ENCODE measurements at regions not wholly inside any gene's neighbourhood (a gene's known extent, or its start where the extent isn't known, plus 50 kb on each side); places are given as distances from the start of the nearest gene placed in this dataset.

GRCh38 chr5:88540471-88541115, 271.9 kb upstream of the TMEM161B start:
- DNase-seq, result no peak

DNA sequence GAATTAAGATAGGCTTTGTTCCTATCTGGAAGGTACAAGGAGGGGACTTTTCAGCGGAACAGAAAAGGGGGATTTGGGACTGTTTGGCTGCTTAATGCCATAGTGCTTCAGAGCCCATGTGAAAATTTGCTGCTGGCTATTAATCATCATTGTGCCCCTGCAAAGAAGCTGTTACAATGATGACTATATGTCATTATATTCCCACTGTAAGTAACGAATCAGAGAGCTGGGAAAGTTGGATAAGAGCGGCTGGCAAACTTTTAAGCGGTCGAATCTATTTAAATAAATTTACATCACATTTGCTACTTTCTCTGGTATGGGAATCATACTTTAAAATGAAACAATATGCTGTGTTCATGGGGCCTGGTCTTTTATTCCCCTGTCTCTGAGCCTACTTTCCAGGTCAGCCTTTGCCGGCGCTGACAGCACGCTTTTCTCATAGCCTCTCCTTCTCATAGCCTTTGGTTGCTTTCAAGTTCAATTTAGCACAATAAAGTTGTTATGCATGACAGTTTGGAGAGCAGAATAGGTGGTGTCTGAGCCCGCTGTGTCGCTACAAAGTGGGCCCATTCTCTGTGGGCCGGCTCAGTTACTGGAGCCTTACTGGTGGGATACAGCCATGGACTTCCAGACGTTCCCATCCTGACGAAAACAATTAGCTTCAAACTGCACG, 271.2 kb upstream of the TMEM161B start:
- no peak for DNase-seq

GRCh38 chr5:88539026-88539425, 270.4 kb upstream of the TMEM161B start:
- no peak for DNase-seq

- no peak for DNase-seq
Measured at GRCh38 chr5:88536146-88536545, 267.5 kb upstream of the TMEM161B start.

- no peak for DNase-seq
Measured at GRCh38 chr5:88524941-88525340, 256.3 kb upstream of the TMEM161B start.

- no peak for DNase-seq
Measured at GRCh38 chr5:88519066-88519465, 250.4 kb upstream of the TMEM161B start.

- no peak for DNase-seq
Measured at GRCh38 chr5:88518131-88519016, 249.7 kb upstream of the TMEM161B start.

- DNase-seq, result no peak
Measured at GRCh38 chr5:88515881-88516819, 247.5 kb upstream of the TMEM161B start.

- no peak for DNase-seq
Measured at GRCh38 chr5:88515068-88515467, 246.4 kb upstream of the TMEM161B start.

GRCh38 chr5:88509403-88509802, 240.8 kb upstream of the TMEM161B start:
- DNase-seq, result no peak

DNA sequence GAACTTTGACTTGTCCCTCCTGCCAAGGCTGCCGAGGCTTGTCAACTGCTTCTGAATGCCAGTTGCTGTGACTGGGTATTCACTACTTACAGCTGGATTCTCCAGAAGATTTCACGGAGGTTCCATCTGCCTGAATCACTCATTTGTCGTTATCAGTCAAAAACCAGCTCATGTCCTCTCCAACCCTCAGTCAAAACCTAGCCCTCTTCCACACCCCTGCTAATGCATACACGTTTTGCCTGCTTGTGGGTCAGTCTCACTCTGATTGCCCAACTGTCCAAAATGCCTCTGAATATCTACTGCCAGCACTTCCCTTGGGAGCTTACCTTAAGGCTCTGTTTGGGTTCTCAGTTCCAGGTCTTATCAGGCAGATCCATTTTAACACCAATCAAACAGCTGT, 238.6 kb upstream of the TMEM161B start:
- DNase-seq, result no peak

- no peak for DNase-seq
Measured at GRCh38 chr5:88503406-88503805, 234.8 kb upstream of the TMEM161B start.

DNA sequence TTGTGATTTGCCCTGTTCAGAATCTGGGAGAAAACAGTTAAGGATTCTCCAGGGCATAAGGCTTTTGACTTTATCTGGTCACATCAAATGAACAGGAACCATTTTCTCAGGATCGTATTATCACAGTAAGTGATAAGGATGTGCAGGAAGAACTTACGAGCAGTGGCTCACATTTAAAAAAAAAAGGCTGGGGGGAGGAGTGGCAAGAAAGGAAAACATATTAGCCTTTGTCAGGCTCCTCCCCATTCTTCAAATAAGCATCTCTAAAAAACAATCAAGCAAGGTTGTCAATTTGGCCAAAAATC, 234.3 kb upstream of the TMEM161B start:
- DNase-seq, result no peak

GRCh38 chr5:88502179-88503040, 233.8 kb upstream of the TMEM161B start:
- no peak for DNase-seq

GRCh38 chr5:88495810-88496209, 227.2 kb upstream of the TMEM161B start:
- DNase-seq, result no peak

- no peak for DNase-seq
Measured at GRCh38 chr5:88490874-88491273, 222.2 kb upstream of the TMEM161B start.

DNA sequence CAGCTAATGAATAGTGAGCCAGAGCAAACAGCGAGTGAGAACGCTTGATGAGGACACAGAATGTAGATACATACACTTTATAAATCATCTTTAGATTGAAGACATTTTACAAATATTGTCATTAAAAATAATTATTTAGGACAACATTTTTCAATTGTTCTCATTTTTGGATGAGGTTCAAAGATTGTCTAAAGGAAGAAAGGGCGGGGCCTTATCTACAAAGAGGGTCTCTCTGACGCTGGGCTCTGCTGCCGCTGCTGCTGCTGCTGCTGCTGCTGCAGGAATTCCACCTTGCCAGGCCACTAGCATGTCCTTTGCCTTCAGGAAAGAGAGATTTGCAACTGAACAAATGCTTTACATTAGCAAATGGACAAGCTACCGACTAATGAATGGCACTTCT, 220.7 kb upstream of the TMEM161B start:
- DNase-seq, result no peak

DNA sequence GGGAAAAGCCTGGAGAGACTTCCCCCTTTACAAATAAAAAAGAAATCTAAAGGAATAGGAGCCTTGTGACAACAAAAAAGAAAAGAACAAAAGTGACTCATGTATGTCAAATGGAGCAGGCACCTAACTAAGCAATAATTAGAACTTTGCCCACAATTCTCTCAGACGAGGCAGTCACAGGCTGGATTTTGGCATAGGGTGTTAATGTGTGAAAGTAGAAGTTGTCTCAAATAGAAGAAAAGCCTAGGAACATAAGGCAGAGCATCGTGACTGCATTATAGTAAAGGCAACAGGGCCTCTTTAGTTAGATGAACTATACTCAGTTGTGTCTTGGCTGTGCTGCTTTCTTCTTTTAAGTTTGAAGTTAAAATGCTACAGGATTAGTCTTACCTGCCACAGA, 219.9 kb upstream of the TMEM161B start:
- DNase-seq, result no peak

GRCh38 chr5:88488130-88488529, 219.5 kb upstream of the TMEM161B start:
- no peak for DNase-seq

GRCh38 chr5:88487066-88487465, 218.4 kb upstream of the TMEM161B start:
- no peak for DNase-seq

DNA sequence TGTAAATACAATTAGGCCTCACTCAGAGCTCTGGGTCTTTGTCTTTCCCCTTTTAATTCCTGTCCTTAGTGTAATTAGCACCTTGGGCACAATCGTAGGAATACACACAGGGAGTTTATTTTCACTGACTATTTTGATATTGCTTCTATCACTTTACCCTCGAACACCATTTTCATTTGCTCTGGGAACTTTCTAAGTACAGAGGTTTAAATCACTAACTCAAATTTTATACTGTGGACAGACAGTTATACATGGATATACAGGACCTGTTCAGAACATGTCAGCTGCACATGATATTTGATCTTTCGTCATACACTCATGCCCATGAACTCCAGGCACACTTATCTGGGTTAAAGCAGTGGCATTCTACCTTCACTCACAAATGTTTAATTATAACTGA, 217.8 kb upstream of the TMEM161B start:
- no peak for DNase-seq

DNA sequence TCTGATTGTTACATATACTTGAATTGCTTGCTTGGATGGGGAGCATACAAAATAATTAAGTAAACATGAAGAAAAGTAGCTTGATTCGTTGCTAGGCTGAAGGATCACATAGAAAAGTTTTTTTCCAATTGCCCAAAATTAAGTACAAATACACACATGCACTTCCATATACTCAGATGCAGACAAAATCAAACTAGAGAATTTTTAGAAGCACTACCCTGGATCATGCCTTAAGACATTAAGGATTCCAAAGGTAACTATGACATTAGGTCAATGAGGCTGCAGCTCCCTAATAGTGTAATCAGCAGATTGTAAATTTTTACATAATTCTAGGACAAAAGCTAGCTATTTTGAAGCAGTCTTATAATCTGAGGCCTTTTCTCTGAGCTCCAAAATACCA, 216.9 kb upstream of the TMEM161B start:
- DNase-seq, result no peak

Data from stimulated activated CD4-positive, alpha-beta T cell treated with anti-CD3 and anti-CD28 coated beads, Interleukin-4, amount 100 ng/mL, for 4 hours (primary cell).